SU-DHL-6 (cell line): ENCODE measurements at regions not wholly inside any gene's neighbourhood (a gene's known extent, or its start where the extent isn't known, plus 50 kb on each side); places are given as distances from the start of the nearest gene placed in this dataset.

ENCODE experiments used
- H2AFZ ChIP-seq: fragments of 200-600 bp; sonication (generic); 2 replicates; pipeline ENCODE4 v1.6.1; 2014; ENCODE audit warnings: low read depth, mild to moderate bottlenecking, moderate library complexity, mixed read lengths, antibody characterized with exemption, low read length; ENCODE audit not compliant: severe bottlenecking
- H3F3A ChIP-seq: fragments of 200-600 bp; shearing (Covaris generic); 2 replicates; pipeline ENCODE4 v1.6.0; 2016; ENCODE audit warnings: antibody characterized with exemption, mild to moderate bottlenecking; ENCODE audit not compliant: insufficient read depth
- H3K27ac ChIP-seq: fragments of 200-600 bp; sonication (generic); 2 replicates; pipeline ENCODE4 v1.5.1; 2016; ENCODE audit warnings: low read depth, mild to moderate bottlenecking, low read length, moderate library complexity, mixed read lengths
- H3K27me3 ChIP-seq: fragments of 200-600 bp; sonication (generic), shearing (Covaris generic); 2 replicates; pipeline ENCODE4 v1.6.0; 2014; ENCODE audit warnings: mild to moderate bottlenecking, low read length
- H3K36me3 ChIP-seq: fragments of 200-600 bp; sonication (generic); 2 replicates; pipeline ENCODE4 v1.6.1; 2014; ENCODE audit warnings: mild to moderate bottlenecking, low read length, mixed read lengths
- H3K4me2 ChIP-seq: fragments of 300-600, 200-600 bp; shearing (Covaris generic), sonication (generic); 2 replicates; pipeline ENCODE4 v1.6.0; 2014; ENCODE audit warnings: low read length, low read depth, mild to moderate bottlenecking; ENCODE audit not compliant: poor library complexity, severe bottlenecking
- H3K4me3 ChIP-seq: fragments of 200-600 bp; sonication (generic); 2 replicates; pipeline ENCODE4 v1.5.1; 2014; ENCODE audit warnings: antibody characterized with exemption, low read length, mild to moderate bottlenecking, mixed read lengths; ENCODE audit not compliant: insufficient read depth, poor library complexity, severe bottlenecking
- H3K79me2 ChIP-seq: fragments of 200-600 bp; sonication (generic); 2 replicates; pipeline ENCODE4 v1.6.1; 2014; ENCODE audit warnings: mild to moderate bottlenecking, low read length, moderate library complexity; ENCODE audit not compliant: insufficient read depth
- H3K9ac ChIP-seq: fragments of 200-600 bp; sonication (generic); 2 replicates; pipeline ENCODE4 v1.7.0; 2014; ENCODE audit warnings: mild to moderate bottlenecking, low read length
- H3K9me2 ChIP-seq: fragments of 200-600 bp; sonication (generic); replicated peaks from 2 replicates; pipeline ENCODE4 v1.6.1; 2014; ENCODE audit warnings: low read length; ENCODE audit not compliant: insufficient read depth
- H3K9me3 ChIP-seq: fragments of 200-600 bp; sonication (generic); 2 replicates; pipeline ENCODE4 v1.6.1; 2014; ENCODE audit warnings: low read length, mixed read lengths; ENCODE audit not compliant: insufficient read depth
- H4K20me1 ChIP-seq: fragments of 200-600 bp; sonication (generic); 2 replicates; pipeline ENCODE4 v1.6.1; 2014; ENCODE audit warnings: low read depth, mild to moderate bottlenecking, antibody characterized with exemption, low read length, moderate library complexity, mixed read lengths
- EZH2phosphoT487 ChIP-seq: fragments of 200-600 bp; sonication (generic), shearing (Covaris generic); conservative IDR thresholded peaks from 2 replicates; pipeline ENCODE4 v1.6.1; 2018; ENCODE audit warnings: mild to moderate bottlenecking, antibody characterized with exemption, low read length, moderate library complexity, mixed read lengths
- TF ChIP-seq, protein P1 (sequence below): fragments of 200-600 bp; sonication (generic); IDR thresholded peaks from one replicate; pipeline ENCODE4 v1.5.1; 2017; ENCODE audit warnings: antibody characterized with exemption, mild to moderate bottlenecking, low read length, moderate library complexity; ENCODE audit not compliant: insufficient read depth, poor library complexity, severe bottlenecking

DNA sequence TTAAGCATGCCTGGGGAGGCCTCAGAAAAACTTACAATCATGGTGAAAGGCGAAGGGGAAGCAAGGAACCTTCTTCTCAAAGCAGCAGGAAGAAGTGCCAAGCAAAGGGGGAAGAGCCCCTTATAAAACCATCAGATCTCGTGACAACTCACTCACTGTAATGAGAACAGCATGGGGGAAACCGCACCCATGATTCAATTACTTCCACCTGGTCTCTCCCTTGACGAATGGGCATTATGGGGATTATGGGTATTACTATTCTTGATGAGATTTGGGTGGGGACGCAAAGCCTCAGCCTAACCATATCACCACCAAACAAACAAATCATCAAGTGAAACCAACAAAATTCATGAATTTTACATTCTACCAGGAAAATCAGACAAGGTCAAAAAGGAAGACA is 76.7 kb upstream of the TAB3 start:
- H3K4me3 ChIP-seq: no peak overlapping the region
- H3K27ac ChIP-seq: no peak overlapping the region
- H2AFZ ChIP-seq: no peak overlapping the region
- H3K9me3 ChIP-seq: no peaks in the 10 kb centered on the region
- H3K27me3 ChIP-seq: no peaks in the 10 kb centered on the region
- H3K9me2 ChIP-seq: no peaks in the 10 kb centered on the region
- H3K36me3 ChIP-seq: no peaks in the 10 kb centered on the region
- no peaks in the 10 kb centered on the region for H3K79me2 ChIP-seq
- no peak for TF ChIP-seq EZH2phosphoT487
- TF ChIP-seq, protein P1, sequence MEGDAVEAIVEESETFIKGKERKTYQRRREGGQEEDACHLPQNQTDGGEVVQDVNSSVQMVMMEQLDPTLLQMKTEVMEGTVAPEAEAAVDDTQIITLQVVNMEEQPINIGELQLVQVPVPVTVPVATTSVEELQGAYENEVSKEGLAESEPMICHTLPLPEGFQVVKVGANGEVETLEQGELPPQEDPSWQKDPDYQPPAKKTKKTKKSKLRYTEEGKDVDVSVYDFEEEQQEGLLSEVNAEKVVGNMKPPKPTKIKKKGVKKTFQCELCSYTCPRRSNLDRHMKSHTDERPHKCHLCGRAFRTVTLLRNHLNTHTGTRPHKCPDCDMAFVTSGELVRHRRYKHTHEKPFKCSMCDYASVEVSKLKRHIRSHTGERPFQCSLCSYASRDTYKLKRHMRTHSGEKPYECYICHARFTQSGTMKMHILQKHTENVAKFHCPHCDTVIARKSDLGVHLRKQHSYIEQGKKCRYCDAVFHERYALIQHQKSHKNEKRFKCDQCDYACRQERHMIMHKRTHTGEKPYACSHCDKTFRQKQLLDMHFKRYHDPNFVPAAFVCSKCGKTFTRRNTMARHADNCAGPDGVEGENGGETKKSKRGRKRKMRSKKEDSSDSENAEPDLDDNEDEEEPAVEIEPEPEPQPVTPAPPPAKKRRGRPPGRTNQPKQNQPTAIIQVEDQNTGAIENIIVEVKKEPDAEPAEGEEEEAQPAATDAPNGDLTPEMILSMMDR: no peak
- H4K20me1 ChIP-seq: no peaks in the 10 kb centered on the region
- no peak overlapping the region for H3K4me2 ChIP-seq
- no peaks in the 10 kb centered on the region for H3F3A ChIP-seq
- no peak overlapping the region for H3K9ac ChIP-seq

DNA sequence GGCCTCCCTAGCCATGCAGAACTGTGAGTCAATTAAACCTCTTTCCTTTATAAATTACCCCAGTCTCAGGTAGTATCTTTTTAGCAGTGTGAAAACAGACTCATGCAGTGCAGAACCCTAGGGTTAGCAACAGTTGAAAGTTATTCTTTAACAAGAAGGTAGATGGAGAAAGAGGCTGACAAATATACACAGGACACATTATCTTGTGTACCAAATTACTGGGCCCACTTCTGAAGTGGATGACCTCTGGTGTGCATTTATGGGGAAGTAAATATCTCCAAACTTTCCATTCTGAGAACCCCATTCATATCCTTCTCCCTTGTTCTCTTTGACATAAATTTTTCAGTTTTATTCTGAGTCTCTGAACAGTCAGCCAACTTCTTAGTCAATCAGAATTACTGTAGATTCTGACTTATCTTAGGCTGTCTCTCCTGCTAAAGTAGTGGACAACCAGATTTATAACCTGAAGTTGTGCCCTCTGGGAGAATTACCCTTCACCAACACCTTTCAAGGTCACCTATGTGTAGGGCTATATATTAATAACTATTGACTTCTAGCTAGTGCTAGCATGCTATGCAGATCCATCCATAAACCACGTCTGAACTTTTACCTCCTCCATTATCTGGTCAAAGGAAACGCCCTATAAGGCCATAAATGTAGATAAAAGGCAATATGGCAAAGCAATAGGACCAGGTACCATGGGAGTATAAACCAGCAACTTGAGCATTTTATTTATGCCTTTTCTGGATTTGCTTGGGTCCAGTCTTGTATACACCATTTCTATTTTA is 72.5 kb upstream of the TAB3 start:
- Histone ChIP-seq H3K9me3 (no peaks in the 10 kb centered on the region), H3K36me3 (no peaks in the 10 kb centered on the region), H4K20me1 (no peaks in the 10 kb centered on the region), H3K79me2 (no peaks in the 10 kb centered on the region), H3K4me2 (no peak overlapping the region), H3K9me2 (no peaks in the 10 kb centered on the region), H3K4me3 (no peak overlapping the region), H2AFZ (no peak overlapping the region), H3F3A (no peaks in the 10 kb centered on the region), H3K27ac (no peak overlapping the region), H3K27me3 (no peaks in the 10 kb centered on the region), H3K9ac (no peak overlapping the region)
- TF ChIP-seq EZH2phosphoT487: no peak
- TF ChIP-seq, protein P1: no peak

DNA sequence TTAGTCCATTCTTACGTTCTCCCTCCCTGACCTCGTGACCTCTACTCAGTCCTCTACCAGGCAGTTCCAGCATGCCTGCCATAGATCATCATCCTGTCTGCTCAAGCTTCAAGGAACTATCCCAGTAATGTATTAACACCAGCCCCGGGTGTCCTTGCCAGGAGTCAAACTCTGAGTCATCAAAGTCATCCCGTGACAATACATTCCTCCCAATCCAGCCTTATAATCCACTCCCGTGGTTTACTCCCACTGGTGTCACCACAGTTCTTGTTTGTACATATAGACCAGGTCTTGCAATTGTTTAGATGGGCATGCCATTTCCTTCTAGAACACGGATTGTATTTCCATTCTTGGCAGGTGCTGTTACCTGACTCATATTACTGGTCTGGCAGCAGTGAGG is 68.7 kb upstream of the TAB3 start:
- Histone ChIP-seq H2AFZ (no peak overlapping the region), H3F3A (no peaks in the 10 kb centered on the region), H3K27me3 (no peaks in the 10 kb centered on the region), H3K36me3 (no peaks in the 10 kb centered on the region), H3K27ac (no peak overlapping the region), H3K4me3 (no peak overlapping the region), H3K79me2 (no peaks in the 10 kb centered on the region), H3K9ac (no peak overlapping the region), H3K9me2 (no peaks in the 10 kb centered on the region), H4K20me1 (no peaks in the 10 kb centered on the region), H3K4me2 (no peak overlapping the region), H3K9me3 (no peaks in the 10 kb centered on the region)
- no peak for TF ChIP-seq EZH2phosphoT487
- TF ChIP-seq, protein P1: no peak
